Ovary (tissue), 3 donors: ENCODE measurements at regions not wholly inside any gene's neighbourhood (a gene's known extent, or its start where the extent isn't known, plus 50 kb on each side); places are given as distances from the start of the nearest gene placed in this dataset.
"Not testable (repeated sequence)": the region's sequence is repeated elsewhere in the genome, so short reads cannot be mapped to it uniquely, and the experiment has no call there.

ENCODE experiments used
- CTCF ChIP-seq, 3 donors: fragments of 450-650 bp in 2 of 3; fragments of 200-600 bp in 1 of 3; IDR thresholded peaks; one replicate each; pipeline versions ENCODE4 v1.5.1 to v1.8.0; 2016 to 2022; ENCODE audit warnings: antibody characterized with exemption in 3 of 3, mild to moderate bottlenecking in 1 of 3
- EP300 ChIP-seq: sonication (generic); formaldehyde crosslinking; IDR thresholded peaks from one replicate; pipeline ENCODE4 v1.6.1; 2017; ENCODE audit warnings: antibody characterized with exemption
- POLR2A ChIP-seq: fragments of 450-650 bp; IDR thresholded peaks from one replicate; pipeline ENCODE4 v1.6.1; 2017; ENCODE audit warnings: antibody characterized with exemption, mild to moderate bottlenecking, moderate library complexity
- donor health status: DM: no; HTN: no; CAD: no.

DNA sequence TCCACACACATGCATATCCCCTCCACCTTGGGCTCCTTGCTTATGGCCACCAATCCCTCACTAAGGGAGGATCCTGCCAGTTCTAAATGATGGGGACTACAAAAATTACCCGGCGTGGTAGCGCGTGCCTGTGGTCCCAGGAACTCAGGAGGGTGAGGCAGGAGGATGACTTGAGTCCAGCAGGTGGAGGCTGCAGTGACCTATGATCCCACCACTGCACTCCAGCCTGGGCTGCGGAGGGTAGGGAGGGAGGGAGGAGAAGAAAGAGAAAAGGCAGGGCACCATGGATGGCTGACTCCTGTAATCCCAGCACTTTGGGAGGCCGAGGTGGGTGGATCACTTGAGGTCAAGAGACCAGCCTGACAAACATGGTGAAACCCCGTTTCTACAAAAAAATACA lies 66.0 kb upstream of the SPN start:
- TF ChIP-seq POLR2A; CTCF (IDR thresholded peaks at IDR 0.05); EP300: not testable (repeated sequence)
